Brain microvascular endothelial cell (primary cell): ENCODE measurements at regions not wholly inside any gene's neighbourhood (a gene's known extent, or its start where the extent isn't known, plus 50 kb on each side); places are given as distances from the start of the nearest gene placed in this dataset.
A peak's percentile ranks its signal among the peaks of the same experiment; 100 is the strongest.

Source experiments
- DNase-seq: peaks from one replicate; pipeline ENCODE4 v3.0.0-alpha.2; 2020
- H3K27ac ChIP-seq: fragments of 250-450 bp; sonication (Bioruptor Pico); 2 replicates; pipeline ENCODE4 v1.5.1; 2020; ENCODE audit warnings: mild to moderate bottlenecking, moderate library complexity
- H3K27me3 ChIP-seq: fragments of 250-450 bp; sonication (Bioruptor Pico); replicated peaks from 2 replicates; pipeline ENCODE4 v1.5.1; 2020; ENCODE audit warnings: mild to moderate bottlenecking
- H3K36me3 ChIP-seq: fragments of 250-450 bp; sonication (Bioruptor Pico); replicated peaks from 2 replicates; pipeline ENCODE4 v1.5.1; 2020; ENCODE audit warnings: mild to moderate bottlenecking
- H3K4me3 ChIP-seq: 2 replicates; pipeline ENCODE4 v1.5.1; 2011; ENCODE audit warnings: low read depth, mild to moderate bottlenecking, control low read depth, low read length, moderate library complexity
- CTCF ChIP-seq: IDR thresholded peaks from 2 replicates; pipeline ENCODE4 v1.5.1; 2011; ENCODE audit warnings: low read depth, mild to moderate bottlenecking, moderate library complexity, low read length, control low read depth, inconsistent platforms; ENCODE audit errors: missing control alignments
- in situ Hi-C: cut with HindIII; loops from 2 replicates; pipeline ENCODE4 v1.10.0; 2017; ENCODE audit warnings: low sequenced_read_pairs, low pct_ligation_motif_present

- in situ Hi-C loops, result no loop called here
- H3K27me3 ChIP-seq, result no peaks in the 10 kb centered on the region
- H3K4me3 ChIP-seq, result no peak overlapping the region
- H3K27ac ChIP-seq, result no peak overlapping the region
- H3K36me3 ChIP-seq, result no peaks in the 10 kb centered on the region
- no peak for TF ChIP-seq CTCF
- DNase-seq, result peak; percentile 63
These were observed 349.5 kb downstream of the IRS1 start for GRCh38 chr2:226450141-226450540.

- TF ChIP-seq CTCF, result no peak
- Histone ChIP-seq H3K4me3 (no peak overlapping the region), H3K36me3 (no peaks in the 10 kb centered on the region), H3K27ac (peak overlapping the region; percentile 35), H3K27me3 (no peaks in the 10 kb centered on the region)
- in situ Hi-C loops, result no loop called here
- DNase-seq, result peak; percentile 40
These were observed 352.0 kb downstream of the IRS1 start for GRCh38 chr2:226447338-226448300.

- no peaks in the 10 kb centered on the region for H3K36me3 ChIP-seq
- DNase-seq, result no peak
- in situ Hi-C loops, result no loop called here
- no peaks in the 10 kb centered on the region for H3K27me3 ChIP-seq
- H3K27ac ChIP-seq, result peak overlapping the region; percentile 19
- no peak overlapping the region for H3K4me3 ChIP-seq
- no peak for TF ChIP-seq CTCF
These were observed 353.1 kb downstream of the IRS1 start for GRCh38 chr2:226446406-226447001.

- no peak for TF ChIP-seq CTCF
- in situ Hi-C loops, result no loop called here
- no peak overlapping the region for H3K27ac ChIP-seq
These were observed 354.3 kb downstream of the IRS1 start for GRCh38 chr2:226445216-226445861.

GRCh38 chr2:226443112-226443511 is 356.5 kb downstream of the IRS1 start:
- no peak for DNase-seq
- no peaks in the 10 kb centered on the region for H3K27me3 ChIP-seq
- no peak overlapping the region for H3K27ac ChIP-seq
- TF ChIP-seq CTCF, result no peak
- in situ Hi-C loops, result no loop called here
- H3K4me3 ChIP-seq, result no peak overlapping the region
- no peaks in the 10 kb centered on the region for H3K36me3 ChIP-seq

More at GRCh38 chr2:226445216-226445861, 354.3 kb downstream of the IRS1 start:
- H3K36me3 ChIP-seq, result no peaks in the 10 kb centered on the region
- H3K27me3 ChIP-seq, result no peaks in the 10 kb centered on the region
- H3K4me3 ChIP-seq, result no peak overlapping the region
- no peak for DNase-seq
